Uterus (tissue), 3 donors: ENCODE measurements at regions not wholly inside any gene's neighbourhood (a gene's known extent, or its start where the extent isn't known, plus 50 kb on each side); places are given as distances from the start of the nearest gene placed in this dataset.

ENCODE experiments used
- DNase-seq, 2 donors: peaks; one replicate each; pipeline ENCODE4 v3.0.0-alpha.2; 2019 to 2020
- H3K27ac ChIP-seq, 2 donors: fragments of 200-600 bp; sonication (generic); 1 replicate in 1 of 2; 2 replicates in 1 of 2; pipeline ENCODE4 v1.5.1; 2016 to 2018
- H3K27me3 ChIP-seq, 2 donors: fragments of 200-600 bp; sonication (generic); one replicate each; pipeline ENCODE4 v1.5.1; 2018 to 2019; ENCODE audit warnings: control low read depth in 1 of 2
- H3K36me3 ChIP-seq, 2 donors: fragments of 200-600 bp; sonication (generic); one replicate each; pipeline ENCODE4 v1.5.1; 2019; ENCODE audit warnings: control low read depth in 1 of 2
- H3K4me1 ChIP-seq, 2 donors: fragments of 200-600 bp; sonication (generic); one replicate each; pipeline ENCODE4 v1.5.1; 2018 to 2019; ENCODE audit warnings: control low read depth in 1 of 2
- H3K4me3 ChIP-seq, 2 donors: fragments of 200-600 bp; sonication (generic); 1 replicate in 1 of 2; 2 replicates in 1 of 2; pipeline ENCODE4 v1.5.1; 2018 to 2019; ENCODE audit warnings: mild to moderate bottlenecking in 1 of 2
- H3K9me3 ChIP-seq, 2 donors: fragments of 200-600 bp; sonication (generic); one replicate each; pipeline ENCODE4 v1.5.1; 2019; ENCODE audit warnings: control low read depth in 1 of 2
- POLR2A ChIP-seq, 2 donors: fragments of 450-650 bp; IDR thresholded peaks; one replicate each; pipeline ENCODE4 v1.6.1; 2016; ENCODE audit warnings: antibody characterized with exemption in 2 of 2, mild to moderate bottlenecking in 1 of 2, moderate library complexity in 1 of 2
- intact Hi-C: fragments of 100-400 bp; cut with DNase I; formaldehyde crosslinking; loops from one replicate; pipeline ENCODE4 v1.15.1; 2023; ENCODE audit warnings: low total_unique reads
- TF ChIP-seq, protein P1 (sequence below), 4 experiments: fragments of 200-600 bp in 2 of 4; fragments of 450-650 bp in 2 of 4; sonication (generic) in 2 of 4; IDR thresholded peaks; one replicate each; pipeline ENCODE4 v1.5.1; 2016 to 2019; ENCODE audit warnings: antibody characterized with exemption in 4 of 4, mild to moderate bottlenecking in 2 of 4, moderate library complexity in 1 of 4
- donor health status: DM: yes; HTN: yes; CAD: no.

- no peaks in the 10 kb centered on the region for H3K4me1 ChIP-seq
- no peak for DNase-seq
- H3K9me3 ChIP-seq, result no peaks in the 10 kb centered on the region
- H3K4me3 ChIP-seq, result no peak overlapping the region
- intact Hi-C loops, result no loop called here
- H3K27ac ChIP-seq, result no peak overlapping the region
- TF ChIP-seq POLR2A (IDR thresholded peaks at IDR 0.05), result no peak
- TF ChIP-seq, protein P1, sequence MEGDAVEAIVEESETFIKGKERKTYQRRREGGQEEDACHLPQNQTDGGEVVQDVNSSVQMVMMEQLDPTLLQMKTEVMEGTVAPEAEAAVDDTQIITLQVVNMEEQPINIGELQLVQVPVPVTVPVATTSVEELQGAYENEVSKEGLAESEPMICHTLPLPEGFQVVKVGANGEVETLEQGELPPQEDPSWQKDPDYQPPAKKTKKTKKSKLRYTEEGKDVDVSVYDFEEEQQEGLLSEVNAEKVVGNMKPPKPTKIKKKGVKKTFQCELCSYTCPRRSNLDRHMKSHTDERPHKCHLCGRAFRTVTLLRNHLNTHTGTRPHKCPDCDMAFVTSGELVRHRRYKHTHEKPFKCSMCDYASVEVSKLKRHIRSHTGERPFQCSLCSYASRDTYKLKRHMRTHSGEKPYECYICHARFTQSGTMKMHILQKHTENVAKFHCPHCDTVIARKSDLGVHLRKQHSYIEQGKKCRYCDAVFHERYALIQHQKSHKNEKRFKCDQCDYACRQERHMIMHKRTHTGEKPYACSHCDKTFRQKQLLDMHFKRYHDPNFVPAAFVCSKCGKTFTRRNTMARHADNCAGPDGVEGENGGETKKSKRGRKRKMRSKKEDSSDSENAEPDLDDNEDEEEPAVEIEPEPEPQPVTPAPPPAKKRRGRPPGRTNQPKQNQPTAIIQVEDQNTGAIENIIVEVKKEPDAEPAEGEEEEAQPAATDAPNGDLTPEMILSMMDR (IDR thresholded peaks at IDR 0.05), result no peak
- H3K36me3 ChIP-seq, result no peaks in the 10 kb centered on the region
- no peaks in the 10 kb centered on the region for H3K27me3 ChIP-seq
Observed at GRCh38 chr20:56800088-56800487, 171.0 kb downstream of the TFAP2C start.

DNA sequence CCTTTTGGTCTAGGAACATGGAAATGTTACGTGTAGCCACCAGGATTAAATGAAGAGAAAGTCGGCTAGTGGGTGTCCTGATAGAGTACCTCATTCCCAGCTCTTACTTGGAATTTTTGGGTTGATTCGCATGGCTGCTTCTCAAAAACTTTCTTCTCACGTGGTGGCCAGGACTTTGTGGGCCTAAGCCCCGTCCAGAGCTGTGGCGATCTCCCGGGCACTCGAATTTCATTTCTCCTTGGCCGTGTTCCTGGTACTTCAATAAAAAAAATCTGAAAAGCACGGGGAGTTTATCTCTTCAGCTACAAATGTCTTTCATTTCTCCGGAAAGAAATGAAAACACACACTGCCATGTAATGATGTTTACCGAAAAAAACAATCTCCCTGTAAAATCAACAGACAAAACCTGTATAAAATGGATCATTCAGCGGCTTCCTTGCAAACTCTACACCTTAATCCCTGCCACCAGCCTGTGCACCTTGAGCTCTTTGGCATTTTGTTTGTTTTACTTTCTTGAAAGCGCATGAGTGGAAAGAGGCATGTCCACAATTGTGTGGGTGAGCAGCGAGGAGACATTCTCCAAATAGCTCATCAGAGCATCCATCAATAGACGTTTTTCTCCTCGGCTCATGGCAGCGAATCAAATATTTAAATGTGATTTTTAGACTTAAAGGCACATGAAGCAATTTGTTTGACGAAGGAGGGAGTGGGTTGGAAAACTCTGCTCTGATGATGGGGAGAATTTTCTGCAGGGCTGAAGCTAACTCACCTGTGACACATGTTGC is 173.1 kb downstream of the TFAP2C start:
- no peaks in the 10 kb centered on the region for H3K27me3 ChIP-seq
- H3K9me3 ChIP-seq, result no peaks in the 10 kb centered on the region
- no peak for DNase-seq
- H3K27ac ChIP-seq, result peak overlapping the region in 1 of 2 donors; percentile 42
- H3K4me3 ChIP-seq, result no peak overlapping the region
- no peaks in the 10 kb centered on the region for H3K4me1 ChIP-seq
- no peak for TF ChIP-seq POLR2A (IDR thresholded peaks at IDR 0.05)
- TF ChIP-seq, protein P1 (IDR thresholded peaks at IDR 0.05), result no peak
- intact Hi-C loops, result no loop called here
- no peaks in the 10 kb centered on the region for H3K36me3 ChIP-seq

DNA sequence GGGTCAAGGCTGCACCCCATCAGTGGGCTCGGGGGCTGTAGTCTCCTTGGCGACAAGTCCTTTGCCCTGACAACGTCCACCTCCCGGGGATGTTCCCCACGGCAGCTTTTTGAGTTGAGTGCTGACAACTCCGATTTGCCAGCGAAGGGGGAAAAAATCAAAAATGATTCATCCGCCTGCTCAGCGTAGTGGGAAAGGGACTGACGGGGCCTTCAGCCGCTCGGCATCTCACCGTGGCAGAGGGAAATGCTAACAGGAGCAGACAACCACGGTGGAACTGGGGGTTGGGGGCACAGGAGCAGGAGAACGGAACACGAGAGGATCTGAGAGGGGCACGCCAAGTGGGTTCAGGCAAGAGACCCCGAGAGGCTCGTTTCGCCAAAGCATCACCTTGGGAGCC is 173.7 kb downstream of the TFAP2C start:
- no peak for TF ChIP-seq POLR2A (IDR thresholded peaks at IDR 0.05)
- TF ChIP-seq, protein P1 (IDR thresholded peaks at IDR 0.05), result no peak
- DNase-seq, result no peak
- Histone ChIP-seq H3K27me3 (no peaks in the 10 kb centered on the region), H3K27ac (peak overlapping the region in 1 of 2 donors; percentile 42), H3K36me3 (no peaks in the 10 kb centered on the region), H3K4me3 (no peak overlapping the region), H3K4me1 (no peaks in the 10 kb centered on the region), H3K9me3 (no peaks in the 10 kb centered on the region)
- intact Hi-C loops, result no loop called here

GRCh38 chr20:56805313-56805712 is 176.2 kb downstream of the TFAP2C start:
- no peak overlapping the region for H3K4me3 ChIP-seq
- intact Hi-C loops, result no loop called here
- H3K27me3 ChIP-seq, result no peaks in the 10 kb centered on the region
- no peak for TF ChIP-seq POLR2A (IDR thresholded peaks at IDR 0.05)
- TF ChIP-seq, protein P1 (IDR thresholded peaks at IDR 0.05), result no peak
- no peaks in the 10 kb centered on the region for H3K9me3 ChIP-seq
- H3K27ac ChIP-seq, result no peak overlapping the region
- DNase-seq, result no peak
- H3K4me1 ChIP-seq, result no peaks in the 10 kb centered on the region
- H3K36me3 ChIP-seq, result no peaks in the 10 kb centered on the region

DNA sequence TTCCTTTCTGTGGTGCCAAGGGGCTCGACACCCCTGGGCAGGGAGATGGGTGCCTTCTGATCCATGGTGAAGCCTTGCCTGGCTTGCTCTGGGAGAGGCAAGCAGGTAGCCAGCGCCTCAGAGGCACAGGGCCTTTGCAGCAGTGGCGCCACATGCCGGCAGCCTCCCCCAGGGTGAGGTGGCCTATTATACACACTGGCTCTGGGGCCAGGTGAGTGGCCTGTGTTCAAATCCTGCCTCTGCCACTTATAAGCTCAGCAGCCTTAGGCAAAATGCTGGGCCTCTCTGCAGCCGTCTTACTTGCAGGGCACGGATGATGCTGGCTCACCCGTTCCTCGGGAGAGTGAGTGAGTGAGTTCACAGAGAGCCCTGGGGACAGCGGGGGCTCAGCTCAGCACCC is 176.9 kb downstream of the TFAP2C start:
- no peak for DNase-seq
- no peaks in the 10 kb centered on the region for H3K9me3 ChIP-seq
- TF ChIP-seq, protein P1 (IDR thresholded peaks at IDR 0.05), result no peak
- TF ChIP-seq POLR2A (IDR thresholded peaks at IDR 0.05), result no peak
- H3K27me3 ChIP-seq, result no peaks in the 10 kb centered on the region
- H3K4me3 ChIP-seq, result no peak overlapping the region
- H3K36me3 ChIP-seq, result no peaks in the 10 kb centered on the region
- H3K4me1 ChIP-seq, result no peaks in the 10 kb centered on the region
- no peak overlapping the region for H3K27ac ChIP-seq
- intact Hi-C loops, result no loop called here
